ENCODE measurements at regions not wholly inside any gene's neighbourhood (a gene's known extent, or its start where the extent isn't known, plus 50 kb on each side); places are given as distances from the start of the nearest gene placed in this dataset.

DNA sequence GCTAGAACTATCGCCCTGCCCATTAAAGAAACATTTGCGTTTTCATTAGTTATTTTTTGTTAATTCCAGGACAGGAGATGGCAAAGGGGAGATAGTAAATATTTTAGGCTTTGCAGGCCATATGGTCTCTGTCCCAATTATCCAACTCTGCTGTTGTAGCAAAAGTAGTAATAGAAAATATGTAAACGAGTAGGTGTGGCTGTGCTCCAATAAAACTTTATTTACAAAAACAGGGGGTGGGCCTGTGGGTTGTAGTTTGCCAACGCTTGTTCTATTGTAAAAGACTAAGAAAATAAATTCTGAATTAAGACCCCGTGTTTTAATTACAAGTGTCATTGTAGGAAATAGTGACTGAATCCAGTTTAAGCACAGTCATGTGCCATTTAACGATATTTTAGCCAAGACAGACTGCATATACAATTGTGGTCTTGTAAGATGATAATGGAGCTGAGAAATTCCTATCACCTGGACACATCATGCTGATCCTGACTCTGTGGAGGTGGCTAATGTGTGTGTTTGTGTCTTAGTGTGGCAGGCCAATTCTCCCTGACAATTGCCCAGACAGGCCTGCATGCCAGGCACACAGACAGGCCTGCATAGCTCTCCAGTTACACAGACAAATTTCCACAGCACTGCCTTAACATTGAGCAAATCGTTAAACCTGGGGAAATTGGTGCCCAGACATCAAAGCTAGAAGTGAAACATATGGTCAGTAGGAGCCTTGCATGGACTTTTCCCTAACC lies 76.4 kb downstream of the SKA1 start:
- H3K4me3 ChIP-seq = no peak overlapping the region
- intact Hi-C loops (cut with DNase I; ENCODE audit: low total_unique reads) = no loop called here
- no peak for DNase-seq
- TF ChIP-seq POLR2AphosphoS5 (IDR thresholded peaks at IDR 0.05) (no peak), POLR2A (IDR thresholded peaks at IDR 0.05) (no peak), EP300 (IDR thresholded peaks at IDR 0.05) (no peak)
- TF ChIP-seq, protein P1, sequence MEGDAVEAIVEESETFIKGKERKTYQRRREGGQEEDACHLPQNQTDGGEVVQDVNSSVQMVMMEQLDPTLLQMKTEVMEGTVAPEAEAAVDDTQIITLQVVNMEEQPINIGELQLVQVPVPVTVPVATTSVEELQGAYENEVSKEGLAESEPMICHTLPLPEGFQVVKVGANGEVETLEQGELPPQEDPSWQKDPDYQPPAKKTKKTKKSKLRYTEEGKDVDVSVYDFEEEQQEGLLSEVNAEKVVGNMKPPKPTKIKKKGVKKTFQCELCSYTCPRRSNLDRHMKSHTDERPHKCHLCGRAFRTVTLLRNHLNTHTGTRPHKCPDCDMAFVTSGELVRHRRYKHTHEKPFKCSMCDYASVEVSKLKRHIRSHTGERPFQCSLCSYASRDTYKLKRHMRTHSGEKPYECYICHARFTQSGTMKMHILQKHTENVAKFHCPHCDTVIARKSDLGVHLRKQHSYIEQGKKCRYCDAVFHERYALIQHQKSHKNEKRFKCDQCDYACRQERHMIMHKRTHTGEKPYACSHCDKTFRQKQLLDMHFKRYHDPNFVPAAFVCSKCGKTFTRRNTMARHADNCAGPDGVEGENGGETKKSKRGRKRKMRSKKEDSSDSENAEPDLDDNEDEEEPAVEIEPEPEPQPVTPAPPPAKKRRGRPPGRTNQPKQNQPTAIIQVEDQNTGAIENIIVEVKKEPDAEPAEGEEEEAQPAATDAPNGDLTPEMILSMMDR (IDR thresholded peaks at IDR 0.05) = no peak
- no peaks in the 10 kb centered on the region for H3K9me3 ChIP-seq
- WGBS, 5 donors = 77 to 84% (median 77%) methylated on average over 7 of the region's 7 CpGs
- no peaks in the 10 kb centered on the region for H3K36me3 ChIP-seq
- H3K27me3 ChIP-seq = no peaks in the 10 kb centered on the region
- H3K4me1 ChIP-seq = no peaks in the 10 kb centered on the region
- H3K27ac ChIP-seq = no peak overlapping the region

DNA sequence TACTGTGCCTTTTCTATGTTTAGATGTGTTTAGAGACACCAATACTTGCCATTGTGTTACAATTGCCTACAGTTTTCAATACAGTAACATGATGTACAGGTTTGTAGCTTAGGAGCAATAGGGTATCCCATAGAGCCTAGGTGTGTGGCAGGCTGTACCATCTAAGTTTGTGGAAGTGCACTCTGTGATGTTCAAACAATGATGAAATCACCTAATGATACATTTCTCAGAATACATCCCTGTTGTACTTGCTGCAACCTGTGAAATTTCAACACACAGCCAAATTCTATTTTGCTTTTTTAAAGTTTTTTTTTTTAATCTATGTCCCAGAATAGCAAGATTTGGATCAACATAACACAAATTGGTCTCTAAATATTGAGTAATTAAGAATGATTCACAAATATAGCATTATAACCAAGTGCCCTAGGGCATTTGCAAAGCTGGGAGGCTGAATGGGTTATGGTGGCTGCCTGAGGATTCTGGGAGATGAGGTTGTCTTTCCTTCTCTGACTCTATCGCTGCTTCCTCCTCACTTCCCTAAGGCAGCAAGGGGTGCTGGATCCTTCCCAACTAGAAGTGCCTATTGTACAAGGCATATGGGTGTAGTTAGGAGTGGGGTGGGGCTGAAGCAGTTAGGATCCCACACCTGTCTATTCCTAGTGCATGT lies 78.3 kb downstream of the SKA1 start:
- no peaks in the 10 kb centered on the region for H3K36me3 ChIP-seq
- no peak overlapping the region for H3K27ac ChIP-seq
- intact Hi-C loops (cut with DNase I; ENCODE audit: low total_unique reads) = no loop called here
- TF ChIP-seq EP300 (IDR thresholded peaks at IDR 0.05) (no peak), POLR2AphosphoS5 (IDR thresholded peaks at IDR 0.05) (no peak), POLR2A (IDR thresholded peaks at IDR 0.05) (no peak)
- TF ChIP-seq, protein P1 (IDR thresholded peaks at IDR 0.05) = no peak
- DNase-seq = no peak
- no peaks in the 10 kb centered on the region for H3K27me3 ChIP-seq
- WGBS, 5 donors = 65 to 93% (median 85%) methylated on average over 1 of the region's 1 CpG
- H3K4me3 ChIP-seq = no peak overlapping the region
- no peaks in the 10 kb centered on the region for H3K4me1 ChIP-seq
- H3K9me3 ChIP-seq = no peaks in the 10 kb centered on the region

DNA sequence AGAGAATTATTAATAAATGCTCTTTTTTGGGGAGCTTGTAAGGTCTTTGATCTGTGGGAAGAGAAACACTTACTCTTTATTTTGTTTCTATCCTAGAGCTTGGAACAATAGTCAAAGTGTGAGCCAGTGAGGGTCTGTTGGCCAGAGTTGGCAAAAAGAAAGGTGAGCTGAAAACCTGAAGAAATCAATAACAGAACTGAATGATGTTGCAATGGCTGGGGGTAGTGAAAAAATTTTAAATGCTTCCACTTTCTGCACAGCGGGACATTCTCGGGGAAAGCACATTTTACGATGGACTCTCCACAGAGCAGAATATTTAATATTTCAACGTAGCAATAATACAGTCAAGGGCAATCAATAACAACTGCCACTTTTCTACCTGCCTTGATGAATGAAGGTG lies 78.9 kb downstream of the SKA1 start:
- intact Hi-C loops (cut with DNase I; ENCODE audit: low total_unique reads) = no loop called here
- TF ChIP-seq POLR2AphosphoS5 (IDR thresholded peaks at IDR 0.05) (no peak), POLR2A (IDR thresholded peaks at IDR 0.05) (no peak), EP300 (IDR thresholded peaks at IDR 0.05) (no peak)
- TF ChIP-seq, protein P1 (IDR thresholded peaks at IDR 0.05) = no peak
- no peaks in the 10 kb centered on the region for H3K27me3 ChIP-seq
- no peak overlapping the region for H3K27ac ChIP-seq
- no peak overlapping the region for H3K4me3 ChIP-seq
- no peak for DNase-seq
- H3K9me3 ChIP-seq = no peaks in the 10 kb centered on the region
- 87 to 95% (median 91%) methylated on average over 4 of the region's 4 CpGs for WGBS, 5 donors
- no peaks in the 10 kb centered on the region for H3K4me1 ChIP-seq
- H3K36me3 ChIP-seq = no peaks in the 10 kb centered on the region

DNA sequence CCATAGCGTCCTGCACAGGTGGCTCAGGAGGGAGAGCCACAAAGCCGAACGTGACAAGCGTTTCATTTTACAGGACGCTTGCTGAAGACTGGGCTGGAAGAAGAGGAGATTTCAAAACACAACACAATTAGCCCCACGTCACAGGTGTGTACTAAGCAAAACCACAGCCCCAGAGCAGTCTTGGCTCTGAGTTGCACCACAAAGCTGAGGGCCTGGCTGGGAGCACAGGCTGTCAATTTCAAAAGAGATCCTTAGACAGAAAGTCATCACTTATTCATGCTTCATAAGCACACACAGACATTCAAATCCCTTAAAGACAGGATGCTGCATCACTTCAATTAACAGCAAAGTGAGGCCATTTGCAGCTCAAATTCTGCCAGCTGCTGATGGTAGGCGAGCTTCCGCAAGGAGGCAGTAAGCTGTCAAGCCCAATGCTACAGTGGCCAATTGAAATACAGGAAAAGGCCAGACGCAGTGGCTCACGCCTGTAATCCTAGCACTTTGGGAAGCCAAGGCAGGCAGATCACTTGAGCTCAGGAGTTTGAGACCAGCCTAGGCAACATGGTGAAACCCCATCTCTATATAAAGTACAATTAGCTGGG lies 79.6 kb downstream of the SKA1 start:
- intact Hi-C loops (cut with DNase I; ENCODE audit: low total_unique reads) = no loop called here
- H3K27me3 ChIP-seq = no peaks in the 10 kb centered on the region
- 79 to 89% (median 84%) methylated on average over 10 of the region's 10 CpGs for WGBS, 5 donors
- no peak overlapping the region for H3K27ac ChIP-seq
- H3K4me3 ChIP-seq = no peak overlapping the region
- H3K9me3 ChIP-seq = no peaks in the 10 kb centered on the region
- no peak for DNase-seq
- TF ChIP-seq POLR2AphosphoS5 (IDR thresholded peaks at IDR 0.05) = no peak
- no peak for TF ChIP-seq EP300 (IDR thresholded peaks at IDR 0.05)
- no peak for TF ChIP-seq POLR2A (IDR thresholded peaks at IDR 0.05)
- TF ChIP-seq, protein P1 (IDR thresholded peaks at IDR 0.05) = no peak
- no peaks in the 10 kb centered on the region for H3K4me1 ChIP-seq
- H3K36me3 ChIP-seq = no peaks in the 10 kb centered on the region
